Prostate gland (tissue), 2 donors: ENCODE measurements at regions not wholly inside any gene's neighbourhood (a gene's known extent, or its start where the extent isn't known, plus 50 kb on each side); places are given as distances from the start of the nearest gene placed in this dataset.
"Not testable (repeated sequence)": the region's sequence is repeated elsewhere in the genome, so short reads cannot be mapped to it uniquely, and the experiment has no call there.

Experiments used
- CTCF ChIP-seq, 4 experiments: fragments of 200-600 bp in 2 of 4; fragments of 450-650 bp in 2 of 4; sonication (generic) in 2 of 4; IDR thresholded peaks; 1 replicate in 3 of 4; 2 replicates in 1 of 4; pipeline ENCODE4 v1.5.1; 2016 to 2019; ENCODE audit warnings: antibody characterized with exemption in 4 of 4, mild to moderate bottlenecking in 2 of 4, moderate library complexity in 2 of 4
- POLR2A ChIP-seq: fragments of 450-650 bp; IDR thresholded peaks from one replicate; pipeline ENCODE4 v1.6.1; 2016; ENCODE audit warnings: antibody characterized with exemption, mild to moderate bottlenecking
- POLR2AphosphoS5 ChIP-seq: sonication (generic); formaldehyde crosslinking; IDR thresholded peaks from one replicate; pipeline ENCODE4 v1.6.1; 2017; ENCODE audit warnings: antibody characterized with exemption

- TF ChIP-seq POLR2A; CTCF (IDR thresholded peaks at IDR 0.05); POLR2AphosphoS5: not testable (repeated sequence)
Observed at GRCh38 chr9:82778923-82779322, 284.0 kb downstream of the RASEF start.
